Liver (tissue), 8 donors: ENCODE measurements at regions not wholly inside any gene's neighbourhood (a gene's known extent, or its start where the extent isn't known, plus 50 kb on each side); places are given as distances from the start of the nearest gene placed in this dataset.
A peak's percentile ranks its signal among the peaks of the same experiment; 100 is the strongest.

Experiments
- DNase-seq: peaks from one replicate; pipeline ENCODE4 v3.0.0-alpha.2; 2017; ENCODE audit warnings: low spot score
- H3K27ac ChIP-seq, 2 donors: one replicate each; pipeline ENCODE4 v1.7.0; 2013; ENCODE audit warnings: inconsistent platforms in 2 of 2, low read length in 2 of 2, control low read depth in 1 of 2, low read depth in 1 of 2, mild to moderate bottlenecking in 1 of 2
- H3K27me3 ChIP-seq, 4 donors: one replicate each; pipeline versions ENCODE4 v1.6.1 to v1.7.0; 2013; ENCODE audit warnings: low read length in 3 of 4, inconsistent platforms in 1 of 4, mild to moderate bottlenecking in 1 of 4, moderate library complexity in 1 of 4; ENCODE audit not compliant: control insufficient read depth in 4 of 4, insufficient read depth in 4 of 4
- H3K36me3 ChIP-seq, 4 donors: one replicate each; pipeline versions ENCODE4 v1.6.1 to v1.7.0; 2013; ENCODE audit warnings: low read length in 3 of 4, mild to moderate bottlenecking in 3 of 4, low read depth in 1 of 4, moderate library complexity in 1 of 4; ENCODE audit not compliant: control insufficient read depth in 4 of 4, insufficient read depth in 3 of 4
- H3K4me1 ChIP-seq, 4 donors: one replicate each; pipeline versions ENCODE4 v1.6.1 to v1.7.0; 2013; ENCODE audit warnings: low read length in 3 of 4, mild to moderate bottlenecking in 3 of 4, moderate library complexity in 1 of 4; ENCODE audit not compliant: control insufficient read depth in 4 of 4, insufficient read depth in 4 of 4
- H3K4me3 ChIP-seq, 3 donors: one replicate each; pipeline versions ENCODE4 v1.6.1 to v1.7.0; 2013; ENCODE audit warnings: low read length in 3 of 3, control low read depth in 1 of 3, low read depth in 1 of 3, mild to moderate bottlenecking in 1 of 3
- H3K9ac ChIP-seq, 2 donors: one replicate each; pipeline ENCODE4 v1.7.0; 2013; ENCODE audit warnings: low read length in 2 of 2, mild to moderate bottlenecking in 2 of 2, moderate library complexity in 2 of 2, control low read depth in 1 of 2, low read depth in 1 of 2
- H3K9me3 ChIP-seq, 4 donors: one replicate each; pipeline versions ENCODE4 v1.6.1 to v1.7.0; 2013; ENCODE audit warnings: low read length in 3 of 4; ENCODE audit not compliant: control insufficient read depth in 4 of 4
- EGR1 ChIP-seq, 2 donors: IDR thresholded peaks; 2 replicates each; pipeline ENCODE4 v1.6.1; 2016 to 2018; ENCODE audit warnings: antibody characterized with exemption in 2 of 2, low read depth in 2 of 2
- FOXA1 ChIP-seq: IDR thresholded peaks from 2 replicates; pipeline ENCODE4 v1.6.1; 2016; ENCODE audit warnings: antibody characterized with exemption
- FOXA2 ChIP-seq: IDR thresholded peaks from 2 replicates; pipeline ENCODE4 v1.6.1; 2016; ENCODE audit warnings: antibody characterized with exemption
- GABPA ChIP-seq, 2 donors: IDR thresholded peaks in 1 of 2; conservative IDR thresholded peaks in 1 of 2; 2 replicates each; pipeline ENCODE4 v1.6.1; 2016; ENCODE audit warnings: antibody characterized with exemption in 2 of 2, mild to moderate bottlenecking in 1 of 2, moderate library complexity in 1 of 2
- HNF4A ChIP-seq, 2 donors: conservative IDR thresholded peaks; 2 replicates each; pipeline ENCODE4 v1.6.1; 2016; ENCODE audit warnings: antibody characterized with exemption in 2 of 2, mild to moderate bottlenecking in 2 of 2
- HNF4G ChIP-seq: IDR thresholded peaks from 2 replicates; pipeline ENCODE4 v1.6.1; 2016; ENCODE audit warnings: antibody characterized with exemption
- JUND ChIP-seq, 2 donors: IDR thresholded peaks; 2 replicates each; pipeline ENCODE4 v1.6.1; 2016; ENCODE audit warnings: antibody characterized with exemption in 2 of 2
- MAX ChIP-seq: IDR thresholded peaks from 2 replicates; pipeline ENCODE4 v1.6.1; 2016; ENCODE audit warnings: antibody characterized with exemption
- NR2F2 ChIP-seq: IDR thresholded peaks from 2 replicates; pipeline ENCODE4 v1.6.1; 2016; ENCODE audit warnings: antibody characterized with exemption
- RAD21 ChIP-seq, 2 donors: IDR thresholded peaks; 2 replicates each; pipeline ENCODE4 v1.6.1; 2016; ENCODE audit warnings: antibody characterized with exemption in 2 of 2, mild to moderate bottlenecking in 2 of 2
- REST ChIP-seq: IDR thresholded peaks from 2 replicates; pipeline ENCODE4 v1.6.1; 2016; ENCODE audit warnings: antibody characterized with exemption, mild to moderate bottlenecking
- RXRA ChIP-seq, 2 donors: IDR thresholded peaks; 2 replicates each; pipeline ENCODE4 v1.6.1; 2017 to 2018; ENCODE audit warnings: antibody characterized with exemption in 2 of 2, mild to moderate bottlenecking in 1 of 2
- SP1 ChIP-seq: IDR thresholded peaks from 2 replicates; pipeline ENCODE4 v1.6.1; 2018; ENCODE audit warnings: antibody characterized with exemption, mild to moderate bottlenecking
- TAF1 ChIP-seq: conservative IDR thresholded peaks from 2 replicates; pipeline ENCODE4 v1.6.1; 2016; ENCODE audit warnings: antibody characterized with exemption, mild to moderate bottlenecking
- YY1 ChIP-seq: IDR thresholded peaks from 2 replicates; pipeline ENCODE4 v1.6.1; 2016; ENCODE audit warnings: antibody characterized with exemption, mild to moderate bottlenecking
- ZBTB33 ChIP-seq: IDR thresholded peaks from 2 replicates; pipeline ENCODE4 v1.6.1; 2016; ENCODE audit warnings: antibody characterized with exemption
- WGBS: extraction: QIAGEN DNeasy Blood & Tissue Kit; methylation state at CpG from one replicate; pipeline ENCODE4 v1.1.7; 2013; 5-methylcytosine and 5-hydroxymethylcytosine counted together
- TF ChIP-seq, protein P1 (sequence below): IDR thresholded peaks from 2 replicates; pipeline ENCODE4 v1.6.1; 2016; ENCODE audit warnings: antibody characterized with exemption
- TF ChIP-seq, protein P2 (sequence below): fragments of 150-350 bp; IDR thresholded peaks from 2 replicates; pipeline ENCODE4 v1.5.1; 2017; ENCODE audit warnings: improper control_type of control experiment, low read depth, low read length; ENCODE audit not compliant: missing input control
- donor health status: healthy.
- donor health status: healthy.
- donor health status: healthy.
- donor health status: healthy.
- donor health status: healthy.

DNA sequence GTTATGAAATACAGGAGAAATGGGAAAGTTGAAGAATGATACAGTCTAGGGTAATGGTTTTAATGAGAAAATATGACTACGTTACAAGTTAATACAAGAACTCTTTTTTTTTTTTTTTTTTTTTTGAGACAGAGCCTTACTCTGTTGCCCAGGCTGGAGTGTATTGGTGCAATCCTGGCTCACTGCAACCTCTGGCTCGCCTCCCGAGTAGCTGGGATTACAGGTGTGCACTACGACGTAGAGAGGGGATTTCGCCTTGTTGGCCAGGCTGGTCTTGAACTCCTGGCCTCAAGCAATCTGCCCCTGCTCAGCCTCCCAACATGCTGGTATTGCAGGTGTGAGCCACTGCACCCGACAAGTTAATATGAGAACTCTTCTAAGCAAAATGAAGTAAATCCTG is 77.1 kb upstream of the SELENOP start:
- Histone ChIP-seq H3K27me3 (no peaks in the 10 kb centered on the region), H3K27ac (no peak overlapping the region), H3K9ac (peak overlapping the region in 1 of 2 donors; percentile 22), H3K4me1 (peaks cover 0 to 29% (median 15%) of the 10 kb centered on the region in 4 donors), H3K4me3 (no peak overlapping the region), H3K9me3 (no peaks in the 10 kb centered on the region), H3K36me3 (no peaks in the 10 kb centered on the region)
- DNase-seq, result no peak
- TF ChIP-seq, protein P1, sequence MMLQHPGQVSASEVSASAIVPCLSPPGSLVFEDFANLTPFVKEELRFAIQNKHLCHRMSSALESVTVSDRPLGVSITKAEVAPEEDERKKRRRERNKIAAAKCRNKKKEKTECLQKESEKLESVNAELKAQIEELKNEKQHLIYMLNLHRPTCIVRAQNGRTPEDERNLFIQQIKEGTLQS, result no peak
- TF ChIP-seq HNF4A (conservative IDR thresholded peaks at IDR 0.05) (no peak), ZBTB33 (no peak), NR2F2 (no peak), TAF1 (no peak), FOXA2 (no peak), EGR1 (IDR thresholded peaks at IDR 0.05; ENCODE audit: low read depth in 2 of 2) (no peak), RXRA (IDR thresholded peaks at IDR 0.05) (no peak), RAD21 (IDR thresholded peaks at IDR 0.05) (no peak)
- TF ChIP-seq, protein P2, sequence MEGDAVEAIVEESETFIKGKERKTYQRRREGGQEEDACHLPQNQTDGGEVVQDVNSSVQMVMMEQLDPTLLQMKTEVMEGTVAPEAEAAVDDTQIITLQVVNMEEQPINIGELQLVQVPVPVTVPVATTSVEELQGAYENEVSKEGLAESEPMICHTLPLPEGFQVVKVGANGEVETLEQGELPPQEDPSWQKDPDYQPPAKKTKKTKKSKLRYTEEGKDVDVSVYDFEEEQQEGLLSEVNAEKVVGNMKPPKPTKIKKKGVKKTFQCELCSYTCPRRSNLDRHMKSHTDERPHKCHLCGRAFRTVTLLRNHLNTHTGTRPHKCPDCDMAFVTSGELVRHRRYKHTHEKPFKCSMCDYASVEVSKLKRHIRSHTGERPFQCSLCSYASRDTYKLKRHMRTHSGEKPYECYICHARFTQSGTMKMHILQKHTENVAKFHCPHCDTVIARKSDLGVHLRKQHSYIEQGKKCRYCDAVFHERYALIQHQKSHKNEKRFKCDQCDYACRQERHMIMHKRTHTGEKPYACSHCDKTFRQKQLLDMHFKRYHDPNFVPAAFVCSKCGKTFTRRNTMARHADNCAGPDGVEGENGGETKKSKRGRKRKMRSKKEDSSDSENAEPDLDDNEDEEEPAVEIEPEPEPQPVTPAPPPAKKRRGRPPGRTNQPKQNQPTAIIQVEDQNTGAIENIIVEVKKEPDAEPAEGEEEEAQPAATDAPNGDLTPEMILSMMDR, result no peak
- WGBS, result 27% methylated on average over 7 of the region's 7 CpGs

DNA sequence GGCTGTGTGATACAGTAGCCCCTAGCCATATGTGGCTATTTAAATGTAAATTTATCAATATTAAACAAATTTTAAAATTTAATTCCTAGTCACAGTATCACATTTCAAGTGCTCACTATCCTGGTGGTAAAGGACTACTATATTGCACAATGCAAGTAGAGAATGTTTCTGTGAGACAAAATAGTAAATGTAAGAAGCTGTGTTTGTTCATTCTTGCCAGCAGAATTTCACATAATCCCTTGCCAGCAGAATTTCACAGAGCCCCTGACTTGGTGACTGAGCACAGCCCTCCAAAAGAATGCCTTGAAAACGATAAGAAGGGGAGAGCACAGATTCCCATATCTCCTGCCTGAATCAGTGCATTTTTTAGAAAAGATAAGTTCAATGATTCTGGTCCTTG is 75.9 kb upstream of the SELENOP start:
- Histone ChIP-seq H3K4me1 (peaks cover 0 to 29% (median 15%) of the 10 kb centered on the region in 4 donors), H3K27ac (no peak overlapping the region), H3K9me3 (no peaks in the 10 kb centered on the region), H3K27me3 (no peaks in the 10 kb centered on the region), H3K9ac (peak overlapping the region; percentile 2 to 32), H3K4me3 (no peak overlapping the region), H3K36me3 (no peaks in the 10 kb centered on the region)
- 23% methylated on average over 1 of the region's 1 CpG for WGBS
- DNase-seq, result no peak
- TF ChIP-seq RAD21 (IDR thresholded peaks at IDR 0.05) (no peak), HNF4G (no peak), HNF4A (conservative IDR thresholded peaks at IDR 0.05) (no peak), FOXA2 (no peak), REST (no peak), EGR1 (IDR thresholded peaks at IDR 0.05; ENCODE audit: low read depth in 2 of 2) (no peak), SP1 (no peak), RXRA (IDR thresholded peaks at IDR 0.05) (no peak), NR2F2 (no peak), YY1 (no peak), JUND (IDR thresholded peaks at IDR 0.05) (no peak), FOXA1 (no peak), TAF1 (no peak), GABPA (IDR thresholded peaks at IDR 0.05 in 1 of 2, conservative IDR thresholded peaks at IDR 0.05 in 1 of 2) (no peak), ZBTB33 (no peak), MAX (no peak)
- TF ChIP-seq, protein P1, result no peak
- TF ChIP-seq, protein P2, result no peak
